Activated CD8-positive, alpha-beta memory T cell treated with anti-CD3 and anti-CD28 coated beads for 36 hours (primary cell): ENCODE measurements at regions not wholly inside any gene's neighbourhood (a gene's known extent, or its start where the extent isn't known, plus 50 kb on each side); places are given as distances from the start of the nearest gene placed in this dataset.

ENCODE experiments used
- CTCF ChIA-PET: fragments of 350-600 bp; sonication (Branson Sonifier 250); formaldehyde crosslinking; loops from one replicate; lab custom pipeline; 2021; ENCODE audit warnings: antibody characterized with exemption; lab: Charles Lee
- POLR2A ChIA-PET: fragments of 350-600 bp; sonication (Branson Sonifier 250); formaldehyde crosslinking; loops from one replicate; lab custom pipeline; 2021; ENCODE audit warnings: antibody characterized with exemption; lab: Charles Lee

GRCh38 chr5:8227112-8227511 lies 358.2 kb downstream of the MTRR start:
- CTCF ChIA-PET = no interaction called here
- POLR2A ChIA-PET = no interaction called here

- CTCF ChIA-PET = no interaction called here
Observed at GRCh38 chr5:8229551-8229950, 360.6 kb downstream of the MTRR start.

GRCh38 chr5:8230868-8231267 lies 361.9 kb downstream of the MTRR start:
- ChIA-PET POLR2A (no interaction called here), CTCF (no interaction called here)

More at GRCh38 chr5:8229551-8229950, 360.6 kb downstream of the MTRR start:
- POLR2A ChIA-PET = no interaction called here

GRCh38 chr5:8233479-8233878 lies 364.5 kb downstream of the MTRR start:
- CTCF ChIA-PET = no interaction called here
- POLR2A ChIA-PET = no interaction called here

- CTCF ChIA-PET = no interaction called here
- POLR2A ChIA-PET = no interaction called here
Observed at GRCh38 chr5:8234179-8234770, 365.3 kb downstream of the MTRR start.

- POLR2A ChIA-PET = no interaction called here
- CTCF ChIA-PET = no interaction called here
Observed at GRCh38 chr5:8238080-8238479, 369.1 kb downstream of the MTRR start.

GRCh38 chr5:8239198-8239597 lies 370.2 kb downstream of the MTRR start:
- ChIA-PET CTCF (no interaction called here), POLR2A (no interaction called here)

- CTCF ChIA-PET = no interaction called here
- POLR2A ChIA-PET = no interaction called here
Observed at GRCh38 chr5:8239646-8240045, 370.7 kb downstream of the MTRR start.

GRCh38 chr5:8241076-8241475 lies 372.1 kb downstream of the MTRR start:
- CTCF ChIA-PET = no interaction called here
- POLR2A ChIA-PET = no interaction called here

- CTCF ChIA-PET = no interaction called here
- POLR2A ChIA-PET = no interaction called here
Observed at GRCh38 chr5:8241558-8241957, 372.6 kb downstream of the MTRR start.

GRCh38 chr5:8247049-8247899 lies 378.3 kb downstream of the MTRR start:
- ChIA-PET POLR2A (no interaction called here), CTCF (no interaction called here)

GRCh38 chr5:8253376-8253775 lies 384.4 kb downstream of the MTRR start:
- POLR2A ChIA-PET = no interaction called here

GRCh38 chr5:8254674-8255073 lies 385.7 kb downstream of the MTRR start:
- ChIA-PET POLR2A (no interaction called here), CTCF (no interaction called here)

More at GRCh38 chr5:8253376-8253775, 384.4 kb downstream of the MTRR start:
- CTCF ChIA-PET = no interaction called here

- ChIA-PET CTCF (no interaction called here), POLR2A (no interaction called here)
Observed at GRCh38 chr5:8258801-8259200, 389.9 kb downstream of the MTRR start.

- ChIA-PET POLR2A (no interaction called here), CTCF (no interaction called here)
Observed at GRCh38 chr5:8270246-8270645, 401.3 kb downstream of the MTRR start.

GRCh38 chr5:8280711-8281363 lies 411.9 kb downstream of the MTRR start:
- CTCF ChIA-PET = no interaction called here
- POLR2A ChIA-PET = no interaction called here

- CTCF ChIA-PET = no interaction called here
- POLR2A ChIA-PET = no interaction called here
Observed at GRCh38 chr5:8288334-8288733, 419.4 kb downstream of the MTRR start.

GRCh38 chr5:8288897-8289516 lies 420.1 kb downstream of the MTRR start:
- POLR2A ChIA-PET = no interaction called here

GRCh38 chr5:8289779-8290178 lies 420.8 kb downstream of the MTRR start:
- CTCF ChIA-PET = no interaction called here
- POLR2A ChIA-PET = no interaction called here

More at GRCh38 chr5:8288897-8289516, 420.1 kb downstream of the MTRR start:
- CTCF ChIA-PET = no interaction called here

GRCh38 chr5:8290721-8291120 lies 421.8 kb downstream of the MTRR start:
- CTCF ChIA-PET = no interaction called here
- POLR2A ChIA-PET = no interaction called here
